Omental fat pad (tissue), 3 donors: ENCODE measurements at regions not wholly inside any gene's neighbourhood (a gene's known extent, or its start where the extent isn't known, plus 50 kb on each side); places are given as distances from the start of the nearest gene placed in this dataset.

Experiments
- ATAC-seq: fragments of 150-250 bp; one replicate; pipeline ENCODE4 v1.9.1; 2016; ENCODE audit warnings: mild to moderate bottlenecking, moderate library complexity; ENCODE audit not compliant: low FRiP score
- DNase-seq: peaks from one replicate; pipeline ENCODE4 v3.0.0-alpha.2; 2019; ENCODE audit warnings: low spot score
- TF ChIP-seq, protein P1 (sequence below), 3 donors: fragments of 450-650 bp; IDR thresholded peaks; one replicate each; pipeline ENCODE4 v1.5.1; 2016 to 2017; ENCODE audit warnings: antibody characterized with exemption in 3 of 3, mild to moderate bottlenecking in 3 of 3, moderate library complexity in 2 of 3

GRCh38 chr1:168920456-168921094 is 185.9 kb upstream of the ATP1B1 start:
- no peak for ATAC-seq
- TF ChIP-seq, protein P1, sequence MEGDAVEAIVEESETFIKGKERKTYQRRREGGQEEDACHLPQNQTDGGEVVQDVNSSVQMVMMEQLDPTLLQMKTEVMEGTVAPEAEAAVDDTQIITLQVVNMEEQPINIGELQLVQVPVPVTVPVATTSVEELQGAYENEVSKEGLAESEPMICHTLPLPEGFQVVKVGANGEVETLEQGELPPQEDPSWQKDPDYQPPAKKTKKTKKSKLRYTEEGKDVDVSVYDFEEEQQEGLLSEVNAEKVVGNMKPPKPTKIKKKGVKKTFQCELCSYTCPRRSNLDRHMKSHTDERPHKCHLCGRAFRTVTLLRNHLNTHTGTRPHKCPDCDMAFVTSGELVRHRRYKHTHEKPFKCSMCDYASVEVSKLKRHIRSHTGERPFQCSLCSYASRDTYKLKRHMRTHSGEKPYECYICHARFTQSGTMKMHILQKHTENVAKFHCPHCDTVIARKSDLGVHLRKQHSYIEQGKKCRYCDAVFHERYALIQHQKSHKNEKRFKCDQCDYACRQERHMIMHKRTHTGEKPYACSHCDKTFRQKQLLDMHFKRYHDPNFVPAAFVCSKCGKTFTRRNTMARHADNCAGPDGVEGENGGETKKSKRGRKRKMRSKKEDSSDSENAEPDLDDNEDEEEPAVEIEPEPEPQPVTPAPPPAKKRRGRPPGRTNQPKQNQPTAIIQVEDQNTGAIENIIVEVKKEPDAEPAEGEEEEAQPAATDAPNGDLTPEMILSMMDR (IDR thresholded peaks at IDR 0.05) = no peak
- DNase-seq = no peak

GRCh38 chr1:168921629-168922028 is 184.9 kb upstream of the ATP1B1 start:
- TF ChIP-seq, protein P1 (IDR thresholded peaks at IDR 0.05) = no peak
- DNase-seq = no peak
- no peak for ATAC-seq

- TF ChIP-seq, protein P1 (IDR thresholded peaks at IDR 0.05) = no peak
- ATAC-seq = no peak
- no peak for DNase-seq
Measured at GRCh38 chr1:168923521-168924136, 182.9 kb upstream of the ATP1B1 start.

GRCh38 chr1:168924976-168925375 is 181.5 kb upstream of the ATP1B1 start:
- TF ChIP-seq, protein P1 (IDR thresholded peaks at IDR 0.05) = no peak
- DNase-seq = no peak
- no peak for ATAC-seq

- ATAC-seq = no peak
- no peak for DNase-seq
- TF ChIP-seq, protein P1 (IDR thresholded peaks at IDR 0.05) = no peak
Measured at GRCh38 chr1:168926236-168926635, 180.3 kb upstream of the ATP1B1 start.

- DNase-seq = no peak
- ATAC-seq = no peak
- TF ChIP-seq, protein P1 (IDR thresholded peaks at IDR 0.05) = no peak
Measured at GRCh38 chr1:168932539-168932938, 174.0 kb upstream of the ATP1B1 start.
